OCI-LY7 (cell line): ENCODE measurements at regions not wholly inside any gene's neighbourhood (a gene's known extent, or its start where the extent isn't known, plus 50 kb on each side); places are given as distances from the start of the nearest gene placed in this dataset.

ENCODE experiments used
- BruUV-seq: library from RNA; stranded (reverse); fragments of 400-500 nt; replicated peaks from 2 replicates; lab custom pipeline; 2021; lab: Mats Ljungman, UMichigan
- CTCF ChIA-PET: fragments of 300-600 bp; sonication (Branson Sonifier 250); formaldehyde crosslinking; loops from one replicate; lab custom pipeline; 2022; ENCODE audit warnings: antibody characterized with exemption; ENCODE audit not compliant: unreplicated experiment; lab: Charles Lee
- POLR2A ChIA-PET: fragments of 300-600 bp; sonication (Branson Sonifier 250); formaldehyde crosslinking; loops from one replicate; lab custom pipeline; 2022; ENCODE audit warnings: antibody characterized with exemption; lab: Charles Lee
- DNase-seq: peaks from one replicate; pipeline ENCODE4 v3.0.0-alpha.2; 2015; ENCODE audit warnings: low spot score
- H2AFZ ChIP-seq: fragments of 200-600 bp; sonication (generic), shearing (Covaris generic); 2 replicates; pipeline ENCODE4 v1.6.1; 2014; ENCODE audit warnings: mild to moderate bottlenecking, antibody characterized with exemption, low read length, moderate library complexity
- H3K27ac ChIP-seq: fragments of 200-600 bp; sonication (generic); 2 replicates; pipeline ENCODE4 v1.5.1; 2014; ENCODE audit warnings: mixed run types, low read depth, mild to moderate bottlenecking, moderate library complexity, low read length, inconsistent platforms; ENCODE audit not compliant: poor library complexity, severe bottlenecking
- H3K36me3 ChIP-seq: fragments of 200-600 bp; sonication (generic); 2 replicates; pipeline ENCODE4 v1.6.1; 2014; ENCODE audit warnings: mild to moderate bottlenecking, antibody characterized with exemption, low read length, moderate library complexity, mixed read lengths; ENCODE audit not compliant: insufficient read depth
- H3K4me1 ChIP-seq: fragments of 200-600 bp; sonication (generic); 2 replicates; pipeline ENCODE4 v1.5.1; 2014; ENCODE audit warnings: mild to moderate bottlenecking, low read length; ENCODE audit not compliant: insufficient read depth, poor library complexity, severe bottlenecking
- H3K4me2 ChIP-seq: fragments of 200-600 bp; sonication (generic); 2 replicates; pipeline ENCODE4 v1.6.1; 2014; ENCODE audit warnings: mild to moderate bottlenecking, low read length
- H3K4me3 ChIP-seq: fragments of 200-600 bp; sonication (generic); 2 replicates; pipeline ENCODE4 v1.5.1; 2014; ENCODE audit warnings: mild to moderate bottlenecking, low read depth, low read length; ENCODE audit not compliant: poor library complexity, severe bottlenecking
- H3K79me2 ChIP-seq: fragments of 200-600 bp; sonication (generic); 2 replicates; pipeline ENCODE4 v1.6.1; 2016; ENCODE audit warnings: low read depth, mild to moderate bottlenecking, low read length, moderate library complexity, mixed read lengths; ENCODE audit not compliant: insufficient read depth
- H3K9me2 ChIP-seq: fragments of 200-600 bp; sonication (generic); 2 replicates; pipeline ENCODE4 v1.6.1; 2016; ENCODE audit warnings: mild to moderate bottlenecking, low read length, mixed read lengths; ENCODE audit not compliant: insufficient read depth
- H3K9me3 ChIP-seq: fragments of 200-600 bp; sonication (generic); 2 replicates; pipeline ENCODE4 v1.6.1; 2014; ENCODE audit warnings: mild to moderate bottlenecking, mixed run types, low read length, mixed read lengths
- H4K20me1 ChIP-seq: fragments of 200-600 bp; sonication (generic); 2 replicates; pipeline ENCODE4 v1.6.1; 2014; ENCODE audit warnings: mild to moderate bottlenecking, antibody characterized with exemption, low read length, moderate library complexity, mixed read lengths; ENCODE audit not compliant: insufficient read depth
- EZH2phosphoT487 ChIP-seq: fragments of 200-600 bp; sonication (generic); IDR thresholded peaks from 2 replicates; pipeline ENCODE4 v1.6.1; 2018; ENCODE audit warnings: low read depth, borderline replicate concordance, mild to moderate bottlenecking, mixed run types, antibody characterized with exemption, low read length, moderate library complexity, mixed read lengths
- intact Hi-C: fragments of 100-400 bp; cut with micrococcal nuclease; formaldehyde crosslinking; loops from one replicate; pipeline ENCODE4 v1.10.0; 2022; ENCODE audit not compliant: unreplicated experiment
- TF ChIP-seq, protein P1 (sequence below): fragments of 200-600 bp; sonication (generic); conservative IDR thresholded peaks from 2 replicates; pipeline ENCODE4 v1.5.1; 2014; ENCODE audit warnings: mild to moderate bottlenecking, antibody characterized with exemption, low read length, moderate library complexity, mixed read lengths

DNA sequence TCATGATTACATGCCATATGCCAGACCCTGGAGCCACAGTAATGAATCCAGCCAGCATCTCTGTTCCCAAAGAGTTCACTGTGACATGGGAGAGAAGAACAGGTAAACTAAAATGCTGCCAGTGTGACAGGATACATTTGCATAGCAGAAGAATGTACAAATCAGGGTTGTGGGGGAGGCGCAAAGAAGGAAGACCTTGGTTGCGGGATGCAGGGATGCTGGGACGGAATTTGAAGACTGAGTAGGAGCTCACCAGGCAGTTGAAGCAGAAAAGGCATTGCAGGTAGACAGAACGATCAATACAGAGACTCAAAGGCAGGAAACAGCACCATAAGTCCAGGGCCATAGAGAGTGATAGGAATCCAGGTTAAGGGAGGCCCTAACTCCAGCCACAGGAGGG lies 180.3 kb upstream of the ZC3H12A start:
- Histone ChIP-seq H3K9me3 (no peaks in the 10 kb centered on the region), H3K9me2 (no peaks in the 10 kb centered on the region), H3K4me1 (peaks cover 51% of the 10 kb centered on the region), H3K4me3 (no peak overlapping the region), H3K79me2 (no peaks in the 10 kb centered on the region), H3K36me3 (no peaks in the 10 kb centered on the region), H2AFZ (no peak overlapping the region), H3K4me2 (no peak overlapping the region), H4K20me1 (no peaks in the 10 kb centered on the region), H3K27ac (no peak overlapping the region)
- TF ChIP-seq, protein P1, sequence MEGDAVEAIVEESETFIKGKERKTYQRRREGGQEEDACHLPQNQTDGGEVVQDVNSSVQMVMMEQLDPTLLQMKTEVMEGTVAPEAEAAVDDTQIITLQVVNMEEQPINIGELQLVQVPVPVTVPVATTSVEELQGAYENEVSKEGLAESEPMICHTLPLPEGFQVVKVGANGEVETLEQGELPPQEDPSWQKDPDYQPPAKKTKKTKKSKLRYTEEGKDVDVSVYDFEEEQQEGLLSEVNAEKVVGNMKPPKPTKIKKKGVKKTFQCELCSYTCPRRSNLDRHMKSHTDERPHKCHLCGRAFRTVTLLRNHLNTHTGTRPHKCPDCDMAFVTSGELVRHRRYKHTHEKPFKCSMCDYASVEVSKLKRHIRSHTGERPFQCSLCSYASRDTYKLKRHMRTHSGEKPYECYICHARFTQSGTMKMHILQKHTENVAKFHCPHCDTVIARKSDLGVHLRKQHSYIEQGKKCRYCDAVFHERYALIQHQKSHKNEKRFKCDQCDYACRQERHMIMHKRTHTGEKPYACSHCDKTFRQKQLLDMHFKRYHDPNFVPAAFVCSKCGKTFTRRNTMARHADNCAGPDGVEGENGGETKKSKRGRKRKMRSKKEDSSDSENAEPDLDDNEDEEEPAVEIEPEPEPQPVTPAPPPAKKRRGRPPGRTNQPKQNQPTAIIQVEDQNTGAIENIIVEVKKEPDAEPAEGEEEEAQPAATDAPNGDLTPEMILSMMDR, result no peak
- no peak for TF ChIP-seq EZH2phosphoT487
- CTCF ChIA-PET, result no interaction called here
- BruUV-seq, result no TSS peak
- no peak for DNase-seq
- intact Hi-C loops, result no loop called here
- POLR2A ChIA-PET, result interaction anchor here (0.6 to 0.7 kb wide), 3 partner anchors 69 to 344 kb away, joined by 3 to 4 read pairs (median 4); no protein-coding TSS in a partner anchor

DNA sequence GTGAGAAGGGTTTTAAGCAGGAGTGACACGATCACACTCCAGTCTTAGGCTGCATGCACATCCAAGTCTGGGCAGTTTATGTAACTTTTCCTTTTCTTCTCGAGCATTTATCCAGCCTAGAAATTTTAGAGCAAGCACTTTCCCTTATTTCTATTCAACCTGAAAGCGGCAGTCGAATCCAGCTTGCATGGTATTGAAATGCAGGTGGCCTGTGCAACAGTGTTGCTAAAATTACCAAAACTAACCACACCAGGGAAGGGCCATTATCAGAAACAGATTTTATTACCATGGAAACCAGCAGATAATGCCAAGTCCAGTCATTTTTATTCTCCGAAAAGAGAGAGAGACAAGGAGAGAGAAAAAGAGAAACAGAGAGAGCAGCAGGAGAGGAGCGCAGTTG lies 179.9 kb upstream of the ZC3H12A start:
- Histone ChIP-seq H3K9me3 (no peaks in the 10 kb centered on the region), H3K36me3 (no peaks in the 10 kb centered on the region), H3K4me3 (no peak overlapping the region), H3K27ac (no peak overlapping the region), H3K4me1 (peaks cover 47% of the 10 kb centered on the region), H3K9me2 (no peaks in the 10 kb centered on the region), H3K79me2 (no peaks in the 10 kb centered on the region), H3K4me2 (no peak overlapping the region), H2AFZ (no peak overlapping the region), H4K20me1 (no peaks in the 10 kb centered on the region)
- TF ChIP-seq EZH2phosphoT487, result no peak
- TF ChIP-seq, protein P1, result no peak
- POLR2A ChIA-PET, result no interaction called here
- no TSS peak for BruUV-seq
- DNase-seq, result no peak
- CTCF ChIA-PET, result no interaction called here
- intact Hi-C loops, result no loop called here

DNA sequence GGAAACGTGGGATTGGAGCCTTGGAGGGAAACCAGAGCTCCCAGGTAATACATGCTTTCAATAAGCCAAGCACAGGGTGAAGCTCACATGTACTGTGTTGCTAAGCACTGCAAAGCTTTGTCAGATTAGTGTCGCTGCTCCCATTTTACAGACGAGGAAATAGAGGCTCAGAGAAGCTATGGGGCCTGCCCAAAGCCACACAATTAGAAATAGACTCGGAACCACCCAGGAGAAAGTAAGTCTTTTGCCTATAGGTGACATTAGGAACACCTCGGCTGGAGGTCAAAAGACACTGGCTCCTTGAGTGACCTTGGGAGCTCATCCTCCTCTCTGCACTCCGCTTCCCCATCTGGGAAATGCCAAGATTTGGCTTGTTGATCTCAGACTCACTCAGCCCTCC lies 175.6 kb upstream of the ZC3H12A start:
- no peaks in the 10 kb centered on the region for H3K36me3 ChIP-seq
- POLR2A ChIA-PET, result no interaction called here
- H2AFZ ChIP-seq, result no peak overlapping the region
- H3K9me3 ChIP-seq, result no peaks in the 10 kb centered on the region
- H3K4me1 ChIP-seq, result peaks cover 6% of the 10 kb centered on the region
- no peak for TF ChIP-seq EZH2phosphoT487
- TF ChIP-seq, protein P1, result no peak
- no TSS peak for BruUV-seq
- H3K79me2 ChIP-seq, result no peaks in the 10 kb centered on the region
- no peaks in the 10 kb centered on the region for H3K9me2 ChIP-seq
- intact Hi-C loops, result no loop called here
- no peak for DNase-seq
- no peaks in the 10 kb centered on the region for H4K20me1 ChIP-seq
- no peak overlapping the region for H3K4me2 ChIP-seq
- H3K27ac ChIP-seq, result no peak overlapping the region
- CTCF ChIA-PET, result no interaction called here
- H3K4me3 ChIP-seq, result no peak overlapping the region
